HCT116 (cell line): ENCODE measurements at regions not wholly inside any gene's neighbourhood (a gene's known extent, or its start where the extent isn't known, plus 50 kb on each side); places are given as distances from the start of the nearest gene placed in this dataset.

ENCODE experiments used
- ATAC-seq: fragments of 200-7000 bp; cut with Tn5 transposase; 2 replicates; pipeline ENCODE4 v1.9.1; 2020; ENCODE audit warnings: mild to moderate bottlenecking, moderate library complexity
- BruUV-seq: library from RNA; stranded (reverse); fragments of 400-500 nt; replicated peaks from 2 replicates; lab custom pipeline; 2021; lab: Mats Ljungman, UMichigan
- CTCF ChIA-PET: fragments of 300-600 bp; sonication (Branson Sonifier 250); formaldehyde crosslinking; loops from one replicate; lab custom pipeline; 2021; ENCODE audit warnings: antibody characterized with exemption; lab: Charles Lee
- POLR2A ChIA-PET: fragments of 300-600, 350-600 bp; sonication (Branson Sonifier 250); formaldehyde crosslinking; loops from one replicate; lab custom pipeline; 2021; ENCODE audit warnings: antibody characterized with exemption; lab: Charles Lee
- RAD21 ChIA-PET, 2 experiments: fragments of 300-600 bp; sonication (Branson Sonifier 250); formaldehyde crosslinking; loops; one replicate each; lab custom pipeline; 2023; ENCODE audit warnings: low total read pairs in 2 of 2; ENCODE audit not compliant: uncharacterized antibody in 2 of 2, unreplicated experiment in 2 of 2, low non-redundant PET in 1 of 2; lab: Charles Lee
- DNase-seq: peaks from one replicate; pipeline ENCODE4 v3.0.0-alpha.2; 2010; ENCODE audit warnings: low read depth, low spot score
- H2AFZ ChIP-seq: fragments of 200-600 bp; shearing (Covaris generic), sonication (generic); 2 replicates; pipeline ENCODE4 v1.6.1; 2017; ENCODE audit warnings: low read depth, mixed run types, mixed read lengths, antibody characterized with exemption, low read length; ENCODE audit not compliant: poor library complexity, severe bottlenecking
- H3K27ac ChIP-seq: 2 replicates; pipeline ENCODE4 v1.5.1; 2012; ENCODE audit warnings: low read depth, low read length
- H3K27me3 ChIP-seq: fragments of 200-600 bp; sonication (generic); 2 replicates; pipeline ENCODE4 v1.6.1; 2016; ENCODE audit warnings: mixed run types, low read length, mixed read lengths; ENCODE audit not compliant: insufficient read depth
- H3K36me3 ChIP-seq, 2 experiments: fragments of 200-500 bp in 1 of 2; fragments of 200-600 bp in 1 of 2; sonication (Bioruptor generic) in 1 of 2; sonication (generic) in 1 of 2; 2 replicates each; pipeline versions ENCODE4 v1.5.1 to v1.6.1; 2014 to 2016; ENCODE audit warnings: low read length in 2 of 2, inconsistent platforms in 1 of 2, mixed read lengths in 1 of 2, mixed run types in 1 of 2; ENCODE audit not compliant: insufficient read depth in 2 of 2, control insufficient read depth in 1 of 2
- H3K4me1 ChIP-seq, 2 experiments: fragments of 200-600 bp in 1 of 2; sonication (generic) in 1 of 2; 2 replicates each; pipeline versions ENCODE4 v1.5.1 to v1.6.1; 2012 to 2017; ENCODE audit warnings: low read length in 2 of 2, inconsistent platforms in 1 of 2, mild to moderate bottlenecking in 1 of 2, mixed read lengths in 1 of 2, mixed run types in 1 of 2, moderate library complexity in 1 of 2; ENCODE audit not compliant: insufficient read depth in 2 of 2, control insufficient read depth in 1 of 2
- H3K4me2 ChIP-seq: fragments of 200-600 bp; sonication (generic); 2 replicates; pipeline ENCODE4 v1.6.1; 2017; ENCODE audit warnings: mixed run types, low read length, mixed read lengths
- H3K4me3 ChIP-seq, 2 experiments: fragments of 200-600 bp in 1 of 2; sonication (generic) in 1 of 2; replicated peaks in 1 of 2; 2 replicates each; pipeline ENCODE4 v1.5.1; 2011 to 2016; ENCODE audit warnings: low read length in 2 of 2, control low read depth in 1 of 2, low read depth in 1 of 2, mild to moderate bottlenecking in 1 of 2, mixed read lengths in 1 of 2, mixed run types in 1 of 2
- H3K79me2 ChIP-seq: fragments of 200-600 bp; sonication (generic); 2 replicates; pipeline ENCODE4 v1.6.1; 2017; ENCODE audit warnings: mild to moderate bottlenecking, mixed run types, low read length, moderate library complexity, mixed read lengths; ENCODE audit not compliant: insufficient read depth
- H3K9ac ChIP-seq: fragments of 200-600 bp; sonication (generic); 2 replicates; pipeline ENCODE4 v1.6.1; 2016; ENCODE audit warnings: low read length, mixed read lengths
- H3K9me2 ChIP-seq: fragments of 200-600 bp; sonication (generic), shearing (Covaris generic); 2 replicates; pipeline ENCODE4 v1.6.1; 2017; ENCODE audit warnings: mixed run types, mild to moderate bottlenecking, moderate library complexity; ENCODE audit not compliant: insufficient read depth
- H3K9me3 ChIP-seq, 2 experiments: fragments of 200-500 bp in 1 of 2; fragments of 200-600 bp in 1 of 2; sonication (Bioruptor generic) in 1 of 2; sonication (generic) in 1 of 2; 2 replicates each; pipeline ENCODE4 v1.6.1; 2014 to 2017; ENCODE audit warnings: low read length in 2 of 2, mixed read lengths in 2 of 2, inconsistent platforms in 1 of 2, low read depth in 1 of 2, mild to moderate bottlenecking in 1 of 2, mixed run types in 1 of 2, moderate library complexity in 1 of 2; ENCODE audit not compliant: control insufficient read depth in 1 of 2, insufficient read depth in 1 of 2
- H4K20me1 ChIP-seq: fragments of 200-600 bp; sonication (generic), shearing (Covaris generic); 2 replicates; pipeline ENCODE4 v1.6.1; 2017; ENCODE audit warnings: mixed run types, mild to moderate bottlenecking, moderate library complexity; ENCODE audit not compliant: insufficient read depth
- CEBPB ChIP-seq: IDR thresholded peaks from 2 replicates; pipeline ENCODE4 v1.6.1; 2012; ENCODE audit warnings: low read depth
- EGR1 ChIP-seq: IDR thresholded peaks from 2 replicates; pipeline ENCODE4 v1.6.1; 2012; ENCODE audit warnings: low read depth
- EZH2phosphoT487 ChIP-seq: fragments of 200-600 bp; IDR thresholded peaks from 2 replicates; pipeline ENCODE4 v1.6.1; 2018; ENCODE audit warnings: antibody characterized with exemption, borderline replicate concordance
- FOSL1 ChIP-seq: IDR thresholded peaks from 2 replicates; pipeline ENCODE4 v1.6.1; 2012; ENCODE audit warnings: low read depth
- JUND ChIP-seq: IDR thresholded peaks from 2 replicates; pipeline ENCODE4 v1.6.1; 2012
- POLR2A ChIP-seq: IDR thresholded peaks from 2 replicates; pipeline ENCODE4 v1.7.0; 2011; ENCODE audit warnings: borderline replicate concordance; ENCODE audit not compliant: insufficient read depth, insufficient read length; ENCODE audit errors: extremely low read depth
- SIN3A ChIP-seq: IDR thresholded peaks from 2 replicates; pipeline ENCODE4 v1.6.1; 2012; ENCODE audit warnings: low read depth
- TCF7L2 ChIP-seq: IDR thresholded peaks from 2 replicates; pipeline ENCODE4 v1.7.0; 2011; ENCODE audit warnings: borderline replicate concordance, inconsistent platforms; ENCODE audit not compliant: insufficient read depth, insufficient read length; ENCODE audit errors: extremely low read depth
- ZFX ChIP-seq: fragments of 450-650 bp; IDR thresholded peaks from 2 replicates; pipeline ENCODE4 v1.6.1; 2017
- intact Hi-C: fragments of 100-400 bp; cut with micrococcal nuclease; formaldehyde crosslinking; loops from 2 replicates; pipeline ENCODE4 v1.10.0; 2022
- TF ChIP-seq, protein P1 (sequence below): IDR thresholded peaks from 2 replicates; pipeline ENCODE4 v1.6.1; 2012; ENCODE audit warnings: low read depth

DNA sequence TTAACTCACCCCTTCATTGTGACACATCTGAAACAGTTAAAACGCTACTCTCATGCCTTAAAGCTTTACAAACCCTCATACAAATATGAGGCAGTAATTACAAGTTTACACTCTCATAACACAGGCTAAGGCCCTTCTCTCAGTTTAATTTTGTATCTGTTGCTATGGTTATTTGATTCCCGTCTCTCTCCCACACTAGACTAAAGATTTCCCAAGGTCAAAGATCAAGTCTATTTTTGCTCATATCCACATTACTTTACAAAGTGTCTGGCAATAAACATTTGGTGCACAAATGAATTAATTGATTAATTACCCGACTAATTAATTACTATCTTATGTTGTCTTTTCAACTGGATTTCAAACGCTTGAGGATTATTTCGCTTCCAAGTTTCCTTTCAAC is 86.4 kb upstream of the MYOCD start:
- Histone ChIP-seq H3K4me3 (no peak overlapping the region), H3K36me3 (no peaks in the 10 kb centered on the region), H2AFZ (no peak overlapping the region)
- CTCF ChIA-PET = no interaction called here
- TF ChIP-seq, protein P1, sequence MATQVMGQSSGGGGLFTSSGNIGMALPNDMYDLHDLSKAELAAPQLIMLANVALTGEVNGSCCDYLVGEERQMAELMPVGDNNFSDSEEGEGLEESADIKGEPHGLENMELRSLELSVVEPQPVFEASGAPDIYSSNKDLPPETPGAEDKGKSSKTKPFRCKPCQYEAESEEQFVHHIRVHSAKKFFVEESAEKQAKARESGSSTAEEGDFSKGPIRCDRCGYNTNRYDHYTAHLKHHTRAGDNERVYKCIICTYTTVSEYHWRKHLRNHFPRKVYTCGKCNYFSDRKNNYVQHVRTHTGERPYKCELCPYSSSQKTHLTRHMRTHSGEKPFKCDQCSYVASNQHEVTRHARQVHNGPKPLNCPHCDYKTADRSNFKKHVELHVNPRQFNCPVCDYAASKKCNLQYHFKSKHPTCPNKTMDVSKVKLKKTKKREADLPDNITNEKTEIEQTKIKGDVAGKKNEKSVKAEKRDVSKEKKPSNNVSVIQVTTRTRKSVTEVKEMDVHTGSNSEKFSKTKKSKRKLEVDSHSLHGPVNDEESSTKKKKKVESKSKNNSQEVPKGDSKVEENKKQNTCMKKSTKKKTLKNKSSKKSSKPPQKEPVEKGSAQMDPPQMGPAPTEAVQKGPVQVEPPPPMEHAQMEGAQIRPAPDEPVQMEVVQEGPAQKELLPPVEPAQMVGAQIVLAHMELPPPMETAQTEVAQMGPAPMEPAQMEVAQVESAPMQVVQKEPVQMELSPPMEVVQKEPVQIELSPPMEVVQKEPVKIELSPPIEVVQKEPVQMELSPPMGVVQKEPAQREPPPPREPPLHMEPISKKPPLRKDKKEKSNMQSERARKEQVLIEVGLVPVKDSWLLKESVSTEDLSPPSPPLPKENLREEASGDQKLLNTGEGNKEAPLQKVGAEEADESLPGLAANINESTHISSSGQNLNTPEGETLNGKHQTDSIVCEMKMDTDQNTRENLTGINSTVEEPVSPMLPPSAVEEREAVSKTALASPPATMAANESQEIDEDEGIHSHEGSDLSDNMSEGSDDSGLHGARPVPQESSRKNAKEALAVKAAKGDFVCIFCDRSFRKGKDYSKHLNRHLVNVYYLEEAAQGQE = no peak
- no peak for TF ChIP-seq EZH2phosphoT487
- TF ChIP-seq EGR1 = no peak
- no peak for TF ChIP-seq SIN3A
- TF ChIP-seq, all 23 proteins: peak for 0
- no peak for ATAC-seq
- no peaks in the 10 kb centered on the region for H3K4me1 ChIP-seq
- intact Hi-C loops = no loop called here
- H3K4me2 ChIP-seq = no peak overlapping the region
- no peak for DNase-seq
- RAD21 ChIA-PET = no interaction called here
- POLR2A ChIA-PET = no interaction called here
- H3K27me3 ChIP-seq = peaks cover 33% of the 10 kb centered on the region; the same call in 1 of the 2 replicates
- no peaks in the 10 kb centered on the region for H3K9me2 ChIP-seq
- H3K79me2 ChIP-seq = no peaks in the 10 kb centered on the region
- no peak overlapping the region for H3K9ac ChIP-seq
- BruUV-seq = no TSS peak
- H3K9me3 ChIP-seq = no peaks in the 10 kb centered on the region
- no peaks in the 10 kb centered on the region for H4K20me1 ChIP-seq
- no peak overlapping the region for H3K27ac ChIP-seq

- intact Hi-C loops = no loop called here
- ChIA-PET RAD21 (no interaction called here), POLR2A (no interaction called here), CTCF (no interaction called here)
- no TSS peak for BruUV-seq
- no peak overlapping the region for H3K4me2 ChIP-seq
- H3K9ac ChIP-seq = no peak overlapping the region
- H3K79me2 ChIP-seq = no peaks in the 10 kb centered on the region
- no peaks in the 10 kb centered on the region for H4K20me1 ChIP-seq
- H3K9me3 ChIP-seq = no peaks in the 10 kb centered on the region
- no peak for DNase-seq
- H3K36me3 ChIP-seq = no peaks in the 10 kb centered on the region
- H3K27me3 ChIP-seq = peaks cover 33% of the 10 kb centered on the region; the same call in 1 of the 2 replicates
- H3K4me3 ChIP-seq = no peak overlapping the region
- ATAC-seq = no peak
- H2AFZ ChIP-seq = no peak overlapping the region
- H3K9me2 ChIP-seq = no peaks in the 10 kb centered on the region
- no peak for TF ChIP-seq CEBPB
- TF ChIP-seq POLR2A = no peak
- TF ChIP-seq SIN3A = no peak
- TF ChIP-seq ZFX = no peak
- TF ChIP-seq TCF7L2 = no peak
- no peak for TF ChIP-seq JUND
- TF ChIP-seq FOSL1 = no peak
- no peaks in the 10 kb centered on the region for H3K4me1 ChIP-seq
- H3K27ac ChIP-seq = no peak overlapping the region
These were observed 85.0 kb upstream of the MYOCD start for GRCh38 chr17:12580640-12581039.
